Superior temporal gyrus (tissue), 1 donor: ENCODE measurements at regions not wholly inside any gene's neighbourhood (a gene's known extent, or its start where the extent isn't known, plus 50 kb on each side); places are given as distances from the start of the nearest gene placed in this dataset.
"Not testable (repeated sequence)": the region's sequence is repeated elsewhere in the genome, so short reads cannot be mapped to it uniquely, and the experiment has no call there.

Source experiments
- DNase-seq: peaks from one replicate; pipeline ENCODE4 v3.0.0-alpha.2; 2016; ENCODE audit errors: extremely low spot score

DNA sequence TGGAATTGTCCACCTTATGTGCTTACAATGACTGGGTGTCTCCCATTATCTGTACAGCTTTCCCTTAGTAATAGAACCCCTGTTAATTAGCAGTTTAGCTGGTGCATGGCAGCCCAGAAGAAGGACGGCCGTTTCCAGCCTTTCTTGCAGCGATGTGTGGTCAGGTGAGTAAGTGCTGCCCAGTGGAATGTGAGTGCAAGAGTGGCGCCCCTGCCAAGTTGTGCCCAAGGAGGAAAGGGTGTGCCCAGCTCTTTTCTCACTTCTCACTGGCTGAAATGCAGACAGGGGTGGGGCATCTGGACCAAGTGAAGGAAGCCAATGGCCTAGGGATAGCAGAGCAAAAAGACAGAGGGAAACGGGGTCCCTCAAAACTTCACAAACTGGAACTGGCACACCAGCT lies 296.8 kb downstream of the PREX1 start:
- DNase-seq: no peak

DNA sequence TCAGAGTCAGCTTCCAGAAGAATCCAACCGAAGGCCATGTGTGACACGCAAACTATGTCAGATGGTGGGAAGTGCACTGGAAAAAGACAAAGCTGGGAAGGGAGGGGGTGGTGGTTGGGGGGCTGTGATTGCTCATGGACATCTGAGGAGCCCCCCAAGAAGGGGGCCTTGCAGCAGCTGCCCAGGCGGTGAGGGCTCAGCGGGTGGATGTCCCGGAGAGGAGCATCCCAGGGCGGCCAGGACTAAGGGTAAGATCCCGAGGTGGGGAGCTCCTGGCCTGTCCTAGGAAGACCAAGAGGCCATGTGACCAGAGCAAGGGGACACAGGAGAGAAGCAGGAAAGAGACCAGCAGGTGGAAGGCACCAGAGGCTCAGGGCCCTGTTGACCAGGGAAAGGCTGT lies 299.5 kb downstream of the PREX1 start:
- DNase-seq: no peak

DNA sequence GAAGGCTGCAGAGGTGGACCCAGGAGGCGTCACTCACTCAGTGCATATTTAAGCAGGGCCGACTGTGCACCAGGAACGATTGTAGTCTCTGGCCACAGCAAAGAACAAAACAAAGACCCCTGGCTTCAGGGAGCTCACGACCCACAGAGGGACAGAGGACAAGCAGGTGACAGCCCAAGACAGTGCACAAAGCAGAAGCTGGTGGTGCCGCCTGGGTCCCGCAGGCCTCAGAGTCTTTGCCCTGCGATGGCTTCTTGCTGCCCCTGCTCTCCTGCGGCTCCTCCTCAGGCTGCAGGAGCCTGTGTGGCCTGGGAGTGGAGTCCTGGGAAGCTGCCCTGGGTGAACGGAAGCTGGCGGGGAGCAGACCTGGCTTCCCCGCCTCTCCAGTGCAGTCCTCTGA lies 300.0 kb downstream of the PREX1 start:
- no peak for DNase-seq

DNA sequence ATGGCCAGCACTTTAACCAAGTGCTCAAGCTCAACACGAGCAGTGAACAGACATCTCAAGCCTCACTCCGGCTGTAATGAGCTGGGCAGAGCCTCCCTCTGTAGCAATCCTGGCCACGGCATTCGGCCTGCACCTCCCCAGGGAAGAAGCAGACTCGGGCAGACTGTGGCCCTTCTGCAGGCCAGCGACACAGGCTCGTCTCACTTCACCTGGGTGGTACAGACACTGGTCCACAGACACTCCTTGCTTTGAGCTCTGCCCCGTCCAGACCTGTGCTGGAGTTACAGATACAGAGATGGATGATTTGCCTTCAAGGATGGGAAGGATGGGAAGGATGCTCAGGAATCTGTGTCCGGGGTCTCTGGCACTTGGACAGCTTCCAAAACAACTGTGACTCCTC lies 300.9 kb downstream of the PREX1 start:
- no peak for DNase-seq

DNA sequence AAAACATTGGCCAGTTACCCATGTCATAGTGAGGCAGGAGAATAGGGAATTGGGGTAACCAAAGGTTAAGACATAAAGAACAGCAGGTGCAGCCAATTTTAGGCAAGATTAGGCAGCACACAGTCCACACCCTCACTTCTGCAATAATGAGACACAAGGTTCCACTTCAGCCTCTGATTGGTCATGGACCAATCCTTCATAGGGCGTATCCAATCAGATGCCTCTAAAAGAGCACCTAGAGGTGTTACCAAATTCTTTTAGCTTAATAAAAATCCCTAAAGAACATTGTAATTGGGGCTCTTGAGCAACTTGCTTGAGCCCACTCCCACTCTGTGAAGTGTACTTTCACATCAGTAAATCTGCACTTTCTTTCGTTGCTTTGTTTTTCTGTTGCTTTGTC lies 302.4 kb downstream of the PREX1 start:
- DNase-seq: no peak

DNA sequence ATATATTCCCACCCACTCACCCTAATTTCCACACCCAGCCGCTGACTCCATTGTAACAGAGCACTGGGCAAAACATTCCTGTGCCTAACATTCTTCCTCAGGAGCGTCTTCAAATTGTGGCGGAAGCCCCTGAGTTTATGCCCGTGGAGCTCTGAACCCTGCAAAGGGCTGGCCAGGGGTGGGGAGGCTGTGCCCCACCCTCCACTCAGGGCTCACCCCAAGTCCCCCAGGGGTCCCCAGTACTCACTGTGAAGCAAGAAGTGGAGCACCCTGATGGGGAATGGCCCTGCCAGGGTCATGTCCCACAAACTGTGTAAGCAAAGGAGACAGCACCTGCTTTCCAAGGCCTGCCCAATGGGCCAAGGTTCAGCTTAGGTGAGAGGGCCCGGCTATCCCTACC lies 303.2 kb downstream of the PREX1 start:
- DNase-seq: no peak

DNA sequence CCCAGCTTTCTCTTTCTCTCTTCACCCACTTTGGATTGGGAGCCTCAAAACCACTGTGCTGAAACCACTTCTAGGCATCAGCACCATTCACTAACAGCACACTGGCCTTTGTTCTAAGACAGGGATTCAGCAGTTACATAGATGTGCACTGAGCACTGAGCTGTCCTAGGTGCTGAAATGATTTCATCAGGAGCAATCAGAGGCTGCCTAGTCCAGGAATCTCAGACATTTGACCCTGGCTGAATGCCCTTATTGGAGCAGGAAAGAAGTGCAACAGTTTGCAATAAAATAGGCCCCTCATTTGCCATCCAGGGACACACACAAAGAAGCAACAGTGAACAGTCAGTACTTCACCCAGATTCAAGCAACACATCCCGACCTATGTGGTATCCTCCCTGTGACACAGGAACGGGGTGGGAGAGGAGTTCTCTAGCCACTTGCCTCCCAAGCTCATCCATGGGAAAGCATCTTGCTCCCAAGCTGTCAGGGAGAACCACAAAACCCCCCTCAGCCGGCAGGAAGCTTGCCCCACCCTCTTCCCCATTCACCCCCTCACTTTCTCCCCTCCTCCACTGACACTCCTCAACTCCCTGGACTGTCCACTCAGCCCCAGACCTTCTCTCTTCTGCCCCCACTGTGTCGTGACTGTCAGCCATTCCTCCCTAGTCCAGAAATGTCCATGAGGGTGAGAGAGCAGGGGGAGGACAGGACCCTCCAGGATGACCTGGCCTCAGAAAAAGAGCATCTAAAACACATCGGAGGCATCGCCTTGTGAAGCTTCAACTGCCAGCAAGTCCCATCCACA lies 304.4 kb downstream of the PREX1 start:
- no peak for DNase-seq

DNA sequence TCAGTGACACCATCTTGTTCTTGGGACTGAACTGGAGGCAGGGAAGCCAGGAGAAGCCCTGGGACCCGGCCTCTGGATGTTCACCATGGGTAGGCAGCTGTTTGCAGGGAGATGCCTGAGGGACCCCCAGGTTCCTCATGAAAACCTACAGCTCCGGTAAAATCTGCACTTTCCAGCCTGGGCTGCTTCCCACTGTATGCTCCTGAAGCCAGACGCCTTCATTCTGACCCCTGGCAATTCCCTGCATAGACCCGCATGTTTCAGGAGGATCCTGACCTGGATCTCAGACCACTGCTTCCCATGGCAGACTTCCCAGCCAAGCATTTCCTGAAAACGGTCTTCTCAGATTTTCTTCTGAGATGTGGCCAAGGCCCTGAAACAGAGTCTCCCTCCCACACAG lies 306.7 kb downstream of the PREX1 start:
- no peak for DNase-seq

DNA sequence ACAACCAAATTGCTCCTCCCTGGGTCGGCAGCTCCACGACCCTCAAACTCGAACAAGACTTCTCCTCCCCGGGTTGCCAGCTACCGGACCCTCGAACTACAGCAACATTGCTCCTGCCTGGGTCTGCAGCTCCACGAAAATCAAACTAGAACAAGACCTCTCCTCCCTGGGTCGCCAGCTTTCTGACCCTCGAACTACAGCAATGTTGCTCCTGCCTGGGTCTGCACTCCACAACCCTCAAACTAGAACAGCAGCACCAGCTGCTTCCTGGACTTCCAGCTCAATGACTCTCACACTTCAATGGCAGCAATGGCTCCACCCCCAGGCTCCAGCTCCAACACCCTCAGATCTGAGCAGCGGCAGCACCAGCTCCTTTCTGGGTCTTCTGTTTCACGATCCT lies 311.6 kb downstream of the PREX1 start:
- not testable (repeated sequence) for DNase-seq

DNA sequence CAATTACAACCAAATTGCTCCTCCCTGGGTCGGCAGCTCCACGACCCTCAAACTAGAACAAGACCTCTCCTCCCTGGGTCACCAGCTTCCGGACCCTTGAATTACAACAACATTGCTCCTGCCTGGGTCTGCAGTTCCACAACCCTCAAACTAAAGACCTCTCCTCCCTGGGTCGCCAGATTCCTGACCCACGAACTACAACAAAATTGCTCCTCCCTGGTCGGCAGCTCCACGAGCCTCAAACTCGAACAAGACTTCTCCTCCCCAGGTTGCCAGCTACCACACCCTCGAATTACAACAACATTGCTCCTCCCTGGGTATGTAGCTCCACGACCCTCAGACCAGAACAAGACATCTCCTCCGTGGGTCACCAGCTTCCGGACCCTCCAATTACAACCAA lies 313.2 kb downstream of the PREX1 start:
- DNase-seq: not testable (repeated sequence)

DNA sequence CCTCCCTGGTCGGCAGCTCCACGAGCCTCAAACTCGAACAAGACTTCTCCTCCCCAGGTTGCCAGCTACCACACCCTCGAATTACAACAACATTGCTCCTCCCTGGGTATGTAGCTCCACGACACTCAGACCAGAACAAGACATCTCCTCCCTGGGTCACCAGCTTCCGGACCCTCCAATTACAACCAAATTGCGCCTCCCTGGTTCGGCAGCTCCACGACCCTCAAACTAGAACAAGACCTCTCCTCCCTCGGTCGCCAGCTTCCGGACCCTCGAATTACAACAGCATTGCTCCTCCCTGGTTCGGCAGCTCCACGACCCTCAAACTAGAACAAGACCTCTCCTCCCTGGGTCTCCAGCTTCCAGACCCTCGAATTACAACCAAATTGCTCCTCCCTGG lies 315.3 kb downstream of the PREX1 start:
- DNase-seq: not testable (repeated sequence)

DNA sequence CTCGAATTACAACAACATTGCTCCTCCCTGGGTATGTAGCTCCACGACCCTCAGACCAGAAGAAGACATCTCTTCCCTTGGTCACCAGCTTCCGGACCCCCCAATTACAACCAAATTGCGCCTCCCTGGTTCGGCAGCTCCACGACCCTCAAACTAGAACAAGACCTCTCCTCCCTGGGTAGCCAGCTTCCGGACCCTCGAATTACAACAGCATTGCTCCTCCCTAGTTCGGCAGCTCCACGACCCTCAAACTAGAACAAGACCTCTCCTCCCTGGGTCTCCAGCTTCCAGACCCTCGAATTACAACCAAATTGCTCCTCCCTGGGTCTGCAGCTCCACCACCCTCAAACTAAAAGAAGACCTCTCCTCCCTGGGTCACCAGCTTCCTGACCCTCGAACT lies 322.7 kb downstream of the PREX1 start:
- DNase-seq: not testable (repeated sequence)

DNA sequence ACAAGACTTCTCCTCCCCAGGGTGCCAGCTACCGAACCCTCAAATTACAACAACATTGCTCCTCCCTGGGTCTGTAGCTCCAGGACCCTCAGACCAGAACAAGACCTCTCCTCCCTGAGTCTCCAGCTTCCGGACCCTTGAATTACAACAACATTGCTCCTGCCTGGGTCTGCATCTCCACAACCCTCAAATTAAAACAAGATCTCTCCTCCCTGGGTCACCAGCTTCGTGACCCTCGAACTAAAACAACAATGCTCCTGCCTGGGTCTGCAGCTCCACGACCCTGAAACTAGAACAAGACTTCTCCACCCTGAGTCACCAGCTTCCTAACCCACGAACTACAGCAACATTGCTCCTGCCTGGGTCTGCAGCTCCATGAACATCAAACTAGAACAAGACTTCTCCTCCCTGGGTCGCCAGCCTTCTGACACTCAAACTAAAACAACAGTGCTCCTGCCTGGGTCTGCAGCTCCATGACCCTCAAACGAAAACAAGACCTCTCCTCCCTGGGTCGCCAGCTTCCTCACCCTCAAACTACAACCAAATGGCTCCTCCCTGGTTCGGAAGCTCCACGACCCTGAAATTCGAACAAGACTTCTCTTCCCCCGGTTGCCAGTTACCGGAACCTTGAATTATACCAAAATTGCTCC lies 324.5 kb downstream of the PREX1 start:
- DNase-seq: no peak

DNA sequence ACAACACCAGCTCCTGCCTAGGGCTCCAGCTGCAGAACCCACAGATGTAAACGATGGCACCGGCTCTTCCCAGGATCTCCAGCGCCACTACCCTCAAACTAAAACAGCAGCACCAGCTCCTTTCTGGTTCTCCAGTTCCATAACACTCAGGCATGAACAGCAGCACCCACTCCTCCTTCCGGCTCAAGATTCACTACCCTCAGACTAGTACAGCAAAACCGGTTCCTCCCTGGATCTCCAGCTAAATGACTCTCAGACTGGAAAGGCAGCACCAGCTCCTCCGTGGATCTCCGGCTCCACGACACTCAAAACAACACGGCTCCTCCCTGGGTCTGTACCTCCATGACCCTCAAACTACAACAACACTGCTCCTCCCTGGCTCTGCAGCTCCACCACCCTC lies 325.0 kb downstream of the PREX1 start:
- DNase-seq: no peak

DNA sequence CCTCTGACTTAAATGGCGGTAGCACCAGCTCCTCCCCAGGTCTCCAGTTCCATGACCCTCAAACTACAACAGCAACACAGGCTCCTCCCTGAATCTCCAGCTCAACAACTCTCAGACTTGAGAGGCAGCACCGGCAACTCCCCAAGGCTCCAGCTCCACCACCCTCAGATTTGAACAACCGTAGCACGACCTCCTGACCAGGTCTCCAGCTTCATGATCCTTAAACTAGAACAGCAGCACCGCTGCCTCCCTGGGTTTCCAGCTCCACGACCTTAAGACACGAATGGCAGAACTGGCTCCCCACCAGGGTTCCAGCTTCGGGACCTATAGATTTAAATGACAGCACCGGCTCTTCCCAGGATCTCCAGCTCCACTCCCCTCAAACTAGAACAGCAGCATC lies 325.8 kb downstream of the PREX1 start:
- DNase-seq: no peak

DNA sequence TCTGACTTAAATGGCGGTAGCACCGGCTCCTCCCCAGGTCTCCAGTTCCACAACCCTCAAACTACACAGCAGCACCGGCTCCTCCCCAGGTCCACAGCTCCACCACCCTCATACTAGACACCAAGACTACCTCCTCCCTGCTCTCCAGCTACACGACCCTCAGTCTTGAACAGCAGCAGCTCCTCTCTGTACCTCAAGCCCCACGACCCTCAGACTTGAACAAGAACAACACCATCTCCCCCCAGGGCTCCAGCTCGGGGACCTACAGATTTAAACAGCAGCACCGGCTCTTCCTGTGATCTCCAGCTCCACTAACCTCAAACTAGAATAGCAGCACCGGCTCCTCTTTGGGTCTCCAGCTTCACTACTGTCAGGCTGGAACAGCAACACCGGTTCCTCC lies 326.9 kb downstream of the PREX1 start:
- DNase-seq: not testable (repeated sequence)

DNA sequence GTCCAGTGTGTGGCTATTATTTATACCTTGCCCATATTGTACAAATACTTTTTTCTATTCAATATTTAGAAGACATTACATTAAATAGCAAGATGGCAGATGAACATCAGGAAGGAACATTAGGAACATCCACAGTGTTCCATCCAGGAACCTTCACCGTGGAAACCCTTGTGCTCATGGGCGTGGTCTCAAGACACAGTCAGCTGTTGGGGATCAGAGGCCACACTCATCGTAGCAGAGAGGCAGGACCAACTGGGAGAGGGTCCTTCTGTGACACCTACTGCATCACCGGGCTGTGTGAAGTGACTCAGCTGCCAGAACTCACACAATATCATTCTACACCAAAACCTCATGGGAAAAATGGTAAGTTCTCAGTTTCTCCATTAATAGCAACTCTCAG lies 328.9 kb downstream of the PREX1 start:
- DNase-seq: not testable (repeated sequence)

DNA sequence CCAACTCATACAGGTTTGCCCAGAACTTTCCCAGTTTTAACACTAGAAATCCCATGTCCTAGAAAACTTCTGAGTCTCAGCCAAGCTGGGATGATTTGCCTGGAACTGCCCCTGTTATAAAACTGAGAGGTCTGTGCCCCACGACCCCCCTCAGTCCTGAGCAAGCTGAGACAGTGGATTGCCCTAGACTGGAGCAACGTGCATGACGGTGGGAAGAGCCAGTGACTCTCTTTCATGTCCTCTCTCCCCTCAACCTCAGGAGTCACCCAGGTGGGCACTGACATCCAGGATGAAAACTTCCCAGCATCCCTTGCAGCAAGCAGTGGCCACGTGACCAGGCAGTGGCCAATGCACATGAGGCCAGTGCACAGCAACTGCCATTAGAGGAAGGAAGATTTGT lies 329.7 kb downstream of the PREX1 start:
- DNase-seq: not testable (repeated sequence)

DNA sequence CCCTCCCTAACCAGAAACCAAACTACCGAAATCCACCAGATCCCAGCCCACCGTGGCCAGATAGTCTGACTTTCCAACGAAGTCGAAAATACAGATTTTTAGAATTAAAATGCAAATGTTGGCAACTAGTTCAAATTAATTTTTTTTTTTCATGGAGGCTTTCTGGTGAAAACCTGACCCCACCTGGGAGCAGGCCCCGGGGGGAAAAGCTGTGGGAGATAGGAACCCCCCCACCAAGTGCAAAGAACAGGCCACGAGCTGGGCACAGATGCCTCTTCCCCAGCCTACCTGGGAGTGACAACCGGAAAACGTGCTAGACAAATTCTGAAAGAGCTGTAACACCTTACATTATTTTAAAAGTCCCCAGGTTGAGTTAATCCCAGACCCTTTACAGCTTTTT lies 333.8 kb downstream of the PREX1 start:
- no peak for DNase-seq

DNA sequence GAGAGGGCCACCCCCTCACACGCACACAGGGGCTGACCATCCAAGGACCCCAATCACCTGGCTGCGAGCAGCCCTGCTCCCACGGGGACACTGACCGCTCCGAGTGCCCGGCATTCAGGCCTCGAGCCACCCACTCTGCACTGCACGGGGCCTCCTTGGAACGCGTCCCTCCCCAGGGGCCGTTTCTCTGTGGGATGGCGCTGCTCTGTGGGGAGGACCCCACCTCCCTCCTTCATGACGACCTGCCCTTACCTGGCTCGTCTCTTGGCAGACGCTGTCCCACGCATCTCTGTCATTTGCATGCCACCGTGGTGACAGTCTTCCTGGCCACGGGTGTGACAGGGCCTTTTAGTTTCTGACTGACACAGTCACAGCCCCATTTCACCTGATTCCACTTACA lies 334.5 kb downstream of the PREX1 start:
- not testable (repeated sequence) for DNase-seq

DNA sequence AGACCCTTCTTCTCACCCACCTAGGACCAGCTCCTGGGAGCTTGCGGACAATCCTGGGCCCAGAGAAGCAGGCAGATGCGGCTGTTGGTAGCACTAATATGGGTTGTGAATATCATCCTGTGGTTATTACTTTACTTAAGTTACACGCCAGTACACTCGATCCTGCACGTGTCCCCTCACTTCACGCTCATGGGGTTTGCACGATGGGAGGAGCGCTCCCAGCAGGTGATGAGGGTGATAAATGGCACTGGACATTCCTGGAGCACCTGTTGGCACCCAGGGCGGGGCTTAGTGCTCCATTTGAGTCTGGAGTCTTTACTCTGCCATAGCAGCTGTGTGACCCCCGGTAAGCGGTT lies 335.1 kb downstream of the PREX1 start:
- DNase-seq: no peak

DNA sequence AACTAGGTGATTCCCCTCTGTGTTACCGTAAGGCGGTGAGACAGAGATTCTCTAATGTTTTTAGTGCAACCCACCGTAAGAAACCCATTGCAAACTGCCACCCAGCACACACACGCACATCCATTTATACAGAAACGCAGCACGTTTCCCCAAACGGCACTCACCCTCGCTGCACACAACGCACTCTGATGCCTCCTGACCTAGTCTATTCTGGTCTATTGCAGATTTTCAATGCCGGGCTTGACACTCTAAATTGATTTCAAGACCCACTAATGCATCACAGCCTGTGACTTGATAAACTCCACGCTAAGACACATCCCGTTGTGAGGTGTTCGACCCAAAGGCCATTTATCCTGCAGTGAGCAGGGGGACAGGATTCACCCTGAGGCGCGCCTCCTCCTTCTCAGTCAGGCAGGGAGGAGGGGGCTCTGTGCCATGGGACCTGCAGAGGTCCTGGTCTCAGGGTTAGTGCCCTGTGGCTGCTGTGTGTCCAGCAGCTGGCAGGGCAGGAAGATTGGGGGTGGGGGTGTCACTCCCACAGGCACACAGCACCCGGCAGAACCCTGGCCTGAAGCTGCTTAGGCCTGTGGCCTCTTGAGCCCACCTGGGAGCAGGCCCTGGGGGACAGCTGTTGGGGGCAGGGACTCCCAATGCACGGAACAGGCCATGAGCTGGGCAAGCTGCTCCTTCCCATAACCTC lies 335.6 kb downstream of the PREX1 start:
- DNase-seq: no peak
